GM23338 (cell line): ENCODE measurements at regions not wholly inside any gene's neighbourhood (a gene's known extent, or its start where the extent isn't known, plus 50 kb on each side); places are given as distances from the start of the nearest gene placed in this dataset.

ENCODE experiments used
- EZH2 ChIP-seq: fragments of 200-600 bp; sonication (generic); IDR thresholded peaks from one replicate; pipeline ENCODE4 v1.8.0; 2017; ENCODE audit warnings: antibody characterized with exemption, mild to moderate bottlenecking, low read depth; ENCODE audit not compliant: unreplicated experiment
- EZH2phosphoT487 ChIP-seq: fragments of 200-600 bp; sonication (generic); IDR thresholded peaks from one replicate; pipeline ENCODE4 v1.8.1; 2018; ENCODE audit warnings: antibody characterized with exemption; ENCODE audit not compliant: unreplicated experiment
- TF ChIP-seq, protein P1 (sequence below), 2 experiments: fragments of 200-600 bp in 1 of 2; sonication (generic) in 1 of 2; conservative IDR thresholded peaks; 2 replicates each; pipeline versions ENCODE4 v1.5.1 to v1.6.1; 2016 to 2017; ENCODE audit warnings: antibody characterized with exemption in 2 of 2, low read depth in 2 of 2, mild to moderate bottlenecking in 2 of 2, moderate library complexity in 1 of 2

DNA sequence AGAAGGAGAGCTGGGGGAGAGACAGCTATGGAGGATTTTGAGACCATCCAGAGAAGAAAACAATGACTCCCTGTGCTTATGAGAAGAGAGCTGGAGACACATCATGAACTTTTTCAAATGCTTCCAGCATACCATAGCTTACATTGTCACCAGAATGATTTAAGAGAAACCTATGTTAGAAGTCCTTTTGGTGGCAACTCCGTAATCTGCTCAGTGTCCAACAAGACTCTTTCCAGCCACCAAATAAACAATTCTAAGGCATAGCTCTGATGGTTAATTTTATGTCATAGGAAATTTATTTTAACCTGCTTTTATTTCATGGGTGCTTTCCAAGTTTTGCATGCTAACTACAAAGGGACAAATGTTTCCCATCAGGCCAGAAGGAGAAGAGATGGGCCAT is 200.3 kb upstream of the MCTP2 start:
- TF ChIP-seq, protein P1, sequence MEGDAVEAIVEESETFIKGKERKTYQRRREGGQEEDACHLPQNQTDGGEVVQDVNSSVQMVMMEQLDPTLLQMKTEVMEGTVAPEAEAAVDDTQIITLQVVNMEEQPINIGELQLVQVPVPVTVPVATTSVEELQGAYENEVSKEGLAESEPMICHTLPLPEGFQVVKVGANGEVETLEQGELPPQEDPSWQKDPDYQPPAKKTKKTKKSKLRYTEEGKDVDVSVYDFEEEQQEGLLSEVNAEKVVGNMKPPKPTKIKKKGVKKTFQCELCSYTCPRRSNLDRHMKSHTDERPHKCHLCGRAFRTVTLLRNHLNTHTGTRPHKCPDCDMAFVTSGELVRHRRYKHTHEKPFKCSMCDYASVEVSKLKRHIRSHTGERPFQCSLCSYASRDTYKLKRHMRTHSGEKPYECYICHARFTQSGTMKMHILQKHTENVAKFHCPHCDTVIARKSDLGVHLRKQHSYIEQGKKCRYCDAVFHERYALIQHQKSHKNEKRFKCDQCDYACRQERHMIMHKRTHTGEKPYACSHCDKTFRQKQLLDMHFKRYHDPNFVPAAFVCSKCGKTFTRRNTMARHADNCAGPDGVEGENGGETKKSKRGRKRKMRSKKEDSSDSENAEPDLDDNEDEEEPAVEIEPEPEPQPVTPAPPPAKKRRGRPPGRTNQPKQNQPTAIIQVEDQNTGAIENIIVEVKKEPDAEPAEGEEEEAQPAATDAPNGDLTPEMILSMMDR (conservative IDR thresholded peaks at IDR 0.05; ENCODE audit: low read depth in 2 of 2) = no peak
- TF ChIP-seq EZH2 = no peak
- TF ChIP-seq EZH2phosphoT487 = no peak
